ENCODE measurements at regions not wholly inside any gene's neighbourhood (a gene's known extent, or its start where the extent isn't known, plus 50 kb on each side); places are given as distances from the start of the nearest gene placed in this dataset.

- Histone ChIP-seq H3K27ac (replicated peaks) (no peak overlapping the region), H3K27me3 (ENCODE audit: insufficient read depth, poor library complexity, severe bottlenecking) (peaks cover 14% of the 10 kb centered on the region)
- no peak for DNase-seq (ENCODE audit: low read depth in 1 of 2, low spot score in 1 of 2)
These were observed 79.7 kb downstream of the TSPAN17 start for GRCh38 chr5:176726746-176727527.

DNA sequence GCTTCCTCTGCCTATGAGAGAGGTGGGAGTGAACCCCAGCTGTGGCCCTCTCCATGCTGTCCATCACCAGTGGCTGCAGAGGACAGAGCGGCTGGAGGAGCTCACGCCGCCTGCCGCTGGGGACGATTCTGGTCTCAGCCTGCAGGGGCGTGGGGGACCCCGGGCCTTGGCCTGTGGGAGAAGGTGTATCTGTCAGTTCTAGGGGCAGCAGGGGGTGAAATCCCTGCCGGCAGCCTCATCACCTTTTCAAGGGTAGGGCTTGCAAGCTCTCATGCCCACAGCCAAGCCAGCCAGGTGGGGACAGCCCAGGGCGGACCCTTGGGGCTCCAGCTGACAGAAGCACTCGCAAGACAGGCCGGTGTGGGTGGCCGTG is 80.2 kb downstream of the TSPAN17 start:
- no peak for DNase-seq (ENCODE audit: low read depth in 1 of 2, low spot score in 1 of 2)
- H3K4me3 ChIP-seq (replicated peaks; ENCODE audit: insufficient read depth, low read length), result no peak overlapping the region
- H3K27me3 ChIP-seq (ENCODE audit: insufficient read depth, poor library complexity, severe bottlenecking), result peaks cover 14% of the 10 kb centered on the region
- no peak overlapping the region for H3K27ac ChIP-seq (replicated peaks)
- TF ChIP-seq, protein P1, sequence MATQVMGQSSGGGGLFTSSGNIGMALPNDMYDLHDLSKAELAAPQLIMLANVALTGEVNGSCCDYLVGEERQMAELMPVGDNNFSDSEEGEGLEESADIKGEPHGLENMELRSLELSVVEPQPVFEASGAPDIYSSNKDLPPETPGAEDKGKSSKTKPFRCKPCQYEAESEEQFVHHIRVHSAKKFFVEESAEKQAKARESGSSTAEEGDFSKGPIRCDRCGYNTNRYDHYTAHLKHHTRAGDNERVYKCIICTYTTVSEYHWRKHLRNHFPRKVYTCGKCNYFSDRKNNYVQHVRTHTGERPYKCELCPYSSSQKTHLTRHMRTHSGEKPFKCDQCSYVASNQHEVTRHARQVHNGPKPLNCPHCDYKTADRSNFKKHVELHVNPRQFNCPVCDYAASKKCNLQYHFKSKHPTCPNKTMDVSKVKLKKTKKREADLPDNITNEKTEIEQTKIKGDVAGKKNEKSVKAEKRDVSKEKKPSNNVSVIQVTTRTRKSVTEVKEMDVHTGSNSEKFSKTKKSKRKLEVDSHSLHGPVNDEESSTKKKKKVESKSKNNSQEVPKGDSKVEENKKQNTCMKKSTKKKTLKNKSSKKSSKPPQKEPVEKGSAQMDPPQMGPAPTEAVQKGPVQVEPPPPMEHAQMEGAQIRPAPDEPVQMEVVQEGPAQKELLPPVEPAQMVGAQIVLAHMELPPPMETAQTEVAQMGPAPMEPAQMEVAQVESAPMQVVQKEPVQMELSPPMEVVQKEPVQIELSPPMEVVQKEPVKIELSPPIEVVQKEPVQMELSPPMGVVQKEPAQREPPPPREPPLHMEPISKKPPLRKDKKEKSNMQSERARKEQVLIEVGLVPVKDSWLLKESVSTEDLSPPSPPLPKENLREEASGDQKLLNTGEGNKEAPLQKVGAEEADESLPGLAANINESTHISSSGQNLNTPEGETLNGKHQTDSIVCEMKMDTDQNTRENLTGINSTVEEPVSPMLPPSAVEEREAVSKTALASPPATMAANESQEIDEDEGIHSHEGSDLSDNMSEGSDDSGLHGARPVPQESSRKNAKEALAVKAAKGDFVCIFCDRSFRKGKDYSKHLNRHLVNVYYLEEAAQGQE (IDR thresholded peaks at IDR 0.05; ENCODE audit: insufficient replicate concordance, low read depth), result no peak
- no peak for TF ChIP-seq GABPA (IDR thresholded peaks at IDR 0.05; ENCODE audit: low read depth)
- TF ChIP-seq, protein P2, sequence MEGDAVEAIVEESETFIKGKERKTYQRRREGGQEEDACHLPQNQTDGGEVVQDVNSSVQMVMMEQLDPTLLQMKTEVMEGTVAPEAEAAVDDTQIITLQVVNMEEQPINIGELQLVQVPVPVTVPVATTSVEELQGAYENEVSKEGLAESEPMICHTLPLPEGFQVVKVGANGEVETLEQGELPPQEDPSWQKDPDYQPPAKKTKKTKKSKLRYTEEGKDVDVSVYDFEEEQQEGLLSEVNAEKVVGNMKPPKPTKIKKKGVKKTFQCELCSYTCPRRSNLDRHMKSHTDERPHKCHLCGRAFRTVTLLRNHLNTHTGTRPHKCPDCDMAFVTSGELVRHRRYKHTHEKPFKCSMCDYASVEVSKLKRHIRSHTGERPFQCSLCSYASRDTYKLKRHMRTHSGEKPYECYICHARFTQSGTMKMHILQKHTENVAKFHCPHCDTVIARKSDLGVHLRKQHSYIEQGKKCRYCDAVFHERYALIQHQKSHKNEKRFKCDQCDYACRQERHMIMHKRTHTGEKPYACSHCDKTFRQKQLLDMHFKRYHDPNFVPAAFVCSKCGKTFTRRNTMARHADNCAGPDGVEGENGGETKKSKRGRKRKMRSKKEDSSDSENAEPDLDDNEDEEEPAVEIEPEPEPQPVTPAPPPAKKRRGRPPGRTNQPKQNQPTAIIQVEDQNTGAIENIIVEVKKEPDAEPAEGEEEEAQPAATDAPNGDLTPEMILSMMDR (IDR thresholded peaks at IDR 0.05; ENCODE audit: insufficient read depth, low read length), result no peak
- no peak for TF ChIP-seq POLR2AphosphoS5 (IDR thresholded peaks at IDR 0.05; ENCODE audit: low read depth)
- TF ChIP-seq SPI1 (IDR thresholded peaks at IDR 0.05; ENCODE audit: borderline replicate concordance, low read depth), result no peak

More at GRCh38 chr5:176726746-176727527, 79.7 kb downstream of the TSPAN17 start:
- no peak overlapping the region for H3K4me3 ChIP-seq (replicated peaks; ENCODE audit: insufficient read depth, low read length)
- TF ChIP-seq, protein P1 (IDR thresholded peaks at IDR 0.05; ENCODE audit: insufficient replicate concordance, low read depth), result no peak
- no peak for TF ChIP-seq GABPA (IDR thresholded peaks at IDR 0.05; ENCODE audit: low read depth)
- TF ChIP-seq, protein P2 (IDR thresholded peaks at IDR 0.05; ENCODE audit: insufficient read depth, low read length), result no peak
- TF ChIP-seq SPI1 (IDR thresholded peaks at IDR 0.05; ENCODE audit: borderline replicate concordance, low read depth), result no peak
- no peak for TF ChIP-seq POLR2AphosphoS5 (IDR thresholded peaks at IDR 0.05; ENCODE audit: low read depth)

DNA sequence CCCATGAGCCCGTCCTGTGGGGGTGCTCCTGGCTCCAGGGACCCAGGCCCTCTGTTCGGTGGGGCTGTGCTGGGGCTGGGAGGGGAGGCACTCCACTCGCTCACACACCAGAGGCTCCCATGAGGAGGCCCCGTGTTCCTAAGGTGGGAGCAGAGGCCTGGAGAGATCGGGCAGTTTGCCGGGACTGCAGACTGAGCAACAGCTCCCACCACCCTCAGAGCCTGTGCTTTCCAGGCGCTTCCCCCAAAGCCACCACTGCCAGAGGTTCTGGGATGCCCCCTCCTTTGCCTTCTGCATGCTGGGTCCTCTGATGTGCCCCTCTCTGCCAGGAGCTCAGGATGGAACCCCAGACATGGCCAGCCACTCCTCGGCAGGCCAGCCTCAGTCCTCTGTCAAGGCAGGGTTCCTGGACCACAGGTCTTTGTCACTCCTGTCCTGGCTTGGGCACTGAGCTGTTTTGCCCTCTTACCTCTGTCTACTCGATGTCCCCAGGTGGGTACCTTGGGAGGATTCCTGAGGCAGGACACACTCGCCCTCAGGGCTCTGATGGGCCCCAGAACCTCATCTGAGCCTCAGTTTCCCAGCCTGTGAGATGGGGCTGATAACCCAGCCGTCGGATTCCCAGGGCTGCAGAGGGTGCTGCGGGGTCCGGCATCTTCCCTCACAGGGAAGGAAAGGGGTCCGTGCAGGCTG is 80.8 kb downstream of the TSPAN17 start:
- TF ChIP-seq GABPA (IDR thresholded peaks at IDR 0.05; ENCODE audit: low read depth) (no peak), SPI1 (IDR thresholded peaks at IDR 0.05; ENCODE audit: borderline replicate concordance, low read depth) (no peak), POLR2AphosphoS5 (IDR thresholded peaks at IDR 0.05; ENCODE audit: low read depth) (no peak)
- TF ChIP-seq, protein P1 (IDR thresholded peaks at IDR 0.05; ENCODE audit: insufficient replicate concordance, low read depth), result no peak
- TF ChIP-seq, protein P2 (IDR thresholded peaks at IDR 0.05; ENCODE audit: insufficient read depth, low read length), result no peak
- Histone ChIP-seq H3K27me3 (ENCODE audit: insufficient read depth, poor library complexity, severe bottlenecking) (peaks cover 12% of the 10 kb centered on the region), H3K27ac (replicated peaks) (no peak overlapping the region), H3K4me3 (replicated peaks; ENCODE audit: insufficient read depth, low read length) (no peak overlapping the region)
- no peak for DNase-seq (ENCODE audit: low read depth in 1 of 2, low spot score in 1 of 2)

Measured in HL-60 (cell line).